CD4-positive, alpha-beta T cell (primary cell): ENCODE measurements at regions not wholly inside any gene's neighbourhood (a gene's known extent, or its start where the extent isn't known, plus 50 kb on each side); places are given as distances from the start of the nearest gene placed in this dataset.

Experiments
- ATAC-seq: fragments of 200-7000 bp; cut with Tn5 transposase; one replicate; pipeline ENCODE4 v1.10.0; 2022; ENCODE audit warnings: mild to moderate bottlenecking; ENCODE audit not compliant: poor library complexity
- CTCF ChIA-PET: fragments of 350-600 bp; sonication (Branson Sonifier 250); formaldehyde crosslinking; loops from one replicate; lab custom pipeline; 2021; ENCODE audit warnings: antibody characterized with exemption, inconsistent platforms; lab: Charles Lee
- POLR2A ChIA-PET: fragments of 350-600 bp; sonication (Branson Sonifier 250); formaldehyde crosslinking; loops from one replicate; lab custom pipeline; 2021; ENCODE audit warnings: antibody characterized with exemption, inconsistent platforms; lab: Charles Lee
- DNase-seq, 14 experiments: peaks; one replicate each; pipeline ENCODE4 v3.0.0-alpha.2; 2013 to 2020; ENCODE audit warnings: mixed read lengths in 2 of 14
- H3K27ac ChIP-seq, 2 donors: one replicate each; pipeline versions ENCODE4 v1.5.1 to v1.7.0; 2013; ENCODE audit warnings: low read length in 2 of 2, low read depth in 1 of 2, mild to moderate bottlenecking in 1 of 2
- H3K27me3 ChIP-seq, 2 experiments: 1 replicate in 1 of 2; 2 replicates in 1 of 2; pipeline versions ENCODE4 v1.6.1 to v1.7.0; 2013; ENCODE audit warnings: low read length in 2 of 2, control low read depth in 1 of 2, mild to moderate bottlenecking in 1 of 2, moderate library complexity in 1 of 2; ENCODE audit not compliant: insufficient read depth in 2 of 2, control insufficient read depth in 1 of 2
- H3K36me3 ChIP-seq: one replicate; pipeline ENCODE4 v1.6.1; 2013; ENCODE audit warnings: low read length, control low read depth; ENCODE audit not compliant: insufficient read depth
- H3K4me1 ChIP-seq: one replicate; pipeline ENCODE4 v1.6.1; 2013; ENCODE audit warnings: low read length, control low read depth; ENCODE audit not compliant: insufficient read depth
- H3K4me3 ChIP-seq: one replicate; pipeline ENCODE4 v1.5.1; 2013; ENCODE audit warnings: mild to moderate bottlenecking, low read length, moderate library complexity
- H3K9me3 ChIP-seq, 2 experiments: 1 replicate in 1 of 2; 2 replicates in 1 of 2; pipeline versions ENCODE4 v1.6.1 to v1.7.0; 2013; ENCODE audit warnings: low read length in 2 of 2, mild to moderate bottlenecking in 2 of 2, control low read depth in 1 of 2, moderate library complexity in 1 of 2; ENCODE audit not compliant: control insufficient read depth in 1 of 2, insufficient read depth in 1 of 2
- H3K27ac Mint-ChIP-seq: one replicate; pipeline ENCODE4 v1.8.0; 2020; ENCODE audit warnings: mixed read lengths
- H3K27me3 Mint-ChIP-seq: one replicate; pipeline ENCODE4 v1.8.0; 2021; ENCODE audit warnings: mixed read lengths
- H3K36me3 Mint-ChIP-seq: one replicate; pipeline ENCODE4 v1.8.0; 2021; ENCODE audit warnings: low read depth, mixed read lengths
- H3K4me1 Mint-ChIP-seq: one replicate; pipeline ENCODE4 v1.8.0; 2021; ENCODE audit warnings: low read depth, mixed read lengths
- H3K4me3 Mint-ChIP-seq: one replicate; pipeline ENCODE4 v1.8.0; 2020; ENCODE audit warnings: mild to moderate bottlenecking, mixed read lengths
- H3K9me3 Mint-ChIP-seq: one replicate; pipeline ENCODE4 v1.8.0; 2020; ENCODE audit warnings: mixed read lengths
- intact Hi-C, 2 experiments: fragments of 100-400 bp; cut with DNase I in 1 of 2; cut with micrococcal nuclease in 1 of 2; formaldehyde crosslinking; loops; one replicate each; pipeline versions ENCODE4 v1.15.1 to v1.9.0; 2023 to 2025; cut with DNase I, micrococcal nuclease
- TF ChIP-seq, protein P1 (sequence below): fragments of 200-600 bp; IDR thresholded peaks from one replicate; pipeline ENCODE4 v1.8.0; 2022; ENCODE audit warnings: antibody characterized with exemption, mild to moderate bottlenecking

DNA sequence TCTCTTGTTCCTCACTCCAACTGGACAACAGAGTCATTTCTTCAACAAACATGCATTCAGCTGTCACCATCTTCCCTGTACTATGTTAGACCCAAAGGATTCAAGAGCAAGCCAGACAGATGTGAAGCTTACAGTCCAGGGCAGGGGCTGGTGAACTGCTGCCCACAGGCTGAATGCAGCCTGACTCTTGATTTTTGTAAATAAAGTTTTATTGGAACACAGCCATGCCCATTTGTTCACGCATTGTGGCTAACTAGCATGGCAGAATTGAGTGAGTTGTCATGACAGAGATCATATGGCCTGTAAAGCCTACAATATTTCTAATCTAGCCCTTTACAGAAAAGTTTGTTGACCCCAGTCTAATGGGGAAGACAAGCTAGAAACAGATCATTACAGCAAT lies 208.7 kb downstream of the EMX2 start:
- no peaks in the 10 kb centered on the region for H3K4me1 Mint-ChIP-seq
- H3K27me3 ChIP-seq = no peaks in the 10 kb centered on the region
- H3K4me3 Mint-ChIP-seq = no peak overlapping the region
- ATAC-seq (no peak), DNase-seq (no peak)
- H3K9me3 Mint-ChIP-seq = no peaks in the 10 kb centered on the region
- H3K36me3 ChIP-seq = no peaks in the 10 kb centered on the region
- no peaks in the 10 kb centered on the region for H3K9me3 ChIP-seq
- ChIA-PET CTCF (no interaction called here), POLR2A (no interaction called here)
- H3K27ac ChIP-seq = no peak overlapping the region
- intact Hi-C loops = no loop called here
- H3K4me3 ChIP-seq = no peak overlapping the region
- no peaks in the 10 kb centered on the region for H3K4me1 ChIP-seq
- peaks cover 4% of the 10 kb centered on the region for H3K27me3 Mint-ChIP-seq
- no peak overlapping the region for H3K27ac Mint-ChIP-seq
- TF ChIP-seq, protein P1, sequence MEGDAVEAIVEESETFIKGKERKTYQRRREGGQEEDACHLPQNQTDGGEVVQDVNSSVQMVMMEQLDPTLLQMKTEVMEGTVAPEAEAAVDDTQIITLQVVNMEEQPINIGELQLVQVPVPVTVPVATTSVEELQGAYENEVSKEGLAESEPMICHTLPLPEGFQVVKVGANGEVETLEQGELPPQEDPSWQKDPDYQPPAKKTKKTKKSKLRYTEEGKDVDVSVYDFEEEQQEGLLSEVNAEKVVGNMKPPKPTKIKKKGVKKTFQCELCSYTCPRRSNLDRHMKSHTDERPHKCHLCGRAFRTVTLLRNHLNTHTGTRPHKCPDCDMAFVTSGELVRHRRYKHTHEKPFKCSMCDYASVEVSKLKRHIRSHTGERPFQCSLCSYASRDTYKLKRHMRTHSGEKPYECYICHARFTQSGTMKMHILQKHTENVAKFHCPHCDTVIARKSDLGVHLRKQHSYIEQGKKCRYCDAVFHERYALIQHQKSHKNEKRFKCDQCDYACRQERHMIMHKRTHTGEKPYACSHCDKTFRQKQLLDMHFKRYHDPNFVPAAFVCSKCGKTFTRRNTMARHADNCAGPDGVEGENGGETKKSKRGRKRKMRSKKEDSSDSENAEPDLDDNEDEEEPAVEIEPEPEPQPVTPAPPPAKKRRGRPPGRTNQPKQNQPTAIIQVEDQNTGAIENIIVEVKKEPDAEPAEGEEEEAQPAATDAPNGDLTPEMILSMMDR = no peak
- no peaks in the 10 kb centered on the region for H3K36me3 Mint-ChIP-seq

DNA sequence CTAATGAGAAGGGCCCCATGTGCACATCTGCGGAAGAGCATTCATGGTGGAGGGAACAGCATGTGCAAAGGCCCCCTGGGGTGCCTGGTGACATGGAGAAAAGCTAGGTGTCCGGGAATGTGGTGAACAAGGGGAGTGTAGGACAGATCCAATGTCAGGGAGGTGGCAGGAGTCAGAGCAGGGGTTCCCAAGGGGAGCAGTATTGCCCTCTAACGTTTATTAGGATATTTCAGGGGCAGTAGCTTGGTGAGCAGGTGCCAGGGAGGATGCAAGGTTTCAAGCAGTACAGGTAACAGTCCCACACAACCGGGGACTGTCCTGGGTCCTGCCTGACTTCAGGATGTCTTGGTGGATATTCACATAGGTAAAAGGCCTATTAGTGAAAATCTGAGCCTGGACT lies 209.6 kb downstream of the EMX2 start:
- H3K4me1 Mint-ChIP-seq = no peaks in the 10 kb centered on the region
- Histone ChIP-seq H3K27ac (no peak overlapping the region), H3K36me3 (no peaks in the 10 kb centered on the region), H3K9me3 (no peaks in the 10 kb centered on the region), H3K4me1 (no peaks in the 10 kb centered on the region), H3K4me3 (no peak overlapping the region), H3K27me3 (no peaks in the 10 kb centered on the region)
- intact Hi-C loops = no loop called here
- peaks cover 6% of the 10 kb centered on the region for H3K27me3 Mint-ChIP-seq
- no peaks in the 10 kb centered on the region for H3K9me3 Mint-ChIP-seq
- ATAC-seq = no peak
- POLR2A ChIA-PET = no interaction called here
- no peak overlapping the region for H3K4me3 Mint-ChIP-seq
- TF ChIP-seq, protein P1 = no peak
- H3K27ac Mint-ChIP-seq = no peak overlapping the region
- CTCF ChIA-PET = no interaction called here
- DNase-seq = no peak
- no peaks in the 10 kb centered on the region for H3K36me3 Mint-ChIP-seq

- H3K9me3 ChIP-seq = no peaks in the 10 kb centered on the region
- H3K9me3 Mint-ChIP-seq = no peaks in the 10 kb centered on the region
- H3K4me3 ChIP-seq = no peak overlapping the region
- POLR2A ChIA-PET = no interaction called here
- intact Hi-C loops = no loop called here
- ATAC-seq = no peak
- CTCF ChIA-PET = no interaction called here
- H3K27ac ChIP-seq = no peak overlapping the region
- no peak for DNase-seq
- H3K36me3 Mint-ChIP-seq = no peaks in the 10 kb centered on the region
- no peaks in the 10 kb centered on the region for H3K36me3 ChIP-seq
- no peaks in the 10 kb centered on the region for H3K4me1 ChIP-seq
- peaks cover 23% of the 10 kb centered on the region for H3K27me3 Mint-ChIP-seq
- H3K27me3 ChIP-seq = no peaks in the 10 kb centered on the region
- H3K4me3 Mint-ChIP-seq = no peak overlapping the region
- TF ChIP-seq, protein P1 = no peak
- no peak overlapping the region for H3K27ac Mint-ChIP-seq
- H3K4me1 Mint-ChIP-seq = no peaks in the 10 kb centered on the region
Measured at GRCh38 chr10:117754770-117755658, 212.5 kb downstream of the EMX2 start.
